Ramos (cell line): ENCODE measurements at regions not wholly inside any gene's neighbourhood (a gene's known extent, or its start where the extent isn't known, plus 50 kb on each side); places are given as distances from the start of the nearest gene placed in this dataset.
"Not testable (repeated sequence)": the region's sequence is repeated elsewhere in the genome, so short reads cannot be mapped to it uniquely, and the experiment has no call there.

ENCODE experiments used
- in situ Hi-C: fragments of 300-500 bp; cut with MboI; formaldehyde crosslinking; loops from one replicate; pipeline ENCODE4 v1.14.3; 2022; ENCODE audit warnings: low sequenced_read_pairs; ENCODE audit not compliant: unreplicated experiment

GRCh38 chrX:137646472-137646871, 80.5 kb downstream of the ZIC3 start:
- in situ Hi-C loops: no loop called here

GRCh38 chrX:137651647-137652046, 85.7 kb downstream of the ZIC3 start:
- in situ Hi-C loops: no loop called here

GRCh38 chrX:137652086-137652485, 86.2 kb downstream of the ZIC3 start:
- in situ Hi-C loops: no loop called here

GRCh38 chrX:137654481-137654880, 88.6 kb downstream of the ZIC3 start:
- in situ Hi-C loops: no loop called here

GRCh38 chrX:137667776-137668175, 101.8 kb downstream of the ZIC3 start:
- in situ Hi-C loops: no loop called here

GRCh38 chrX:137684591-137684990, 118.7 kb downstream of the ZIC3 start:
- in situ Hi-C loops: loop anchor here (25.0 kb wide), 1 partner anchor 97 kb away; no protein-coding TSS in a partner anchor

- in situ Hi-C loops: loop anchor here (25.0 kb wide), 1 partner anchor 108 kb away; no protein-coding TSS in a partner anchor
These were observed 129.5 kb downstream of the ZIC3 start for GRCh38 chrX:137695417-137695816.

GRCh38 chrX:137707348-137707747, 141.4 kb downstream of the ZIC3 start:
- in situ Hi-C loops: no loop called here

GRCh38 chrX:137742846-137743245, 176.9 kb downstream of the ZIC3 start:
- in situ Hi-C loops: no loop called here

GRCh38 chrX:137743414-137743813, 177.5 kb downstream of the ZIC3 start:
- in situ Hi-C loops: no loop called here

- in situ Hi-C loops: no loop called here
These were observed 180.4 kb downstream of the ZIC3 start for GRCh38 chrX:137746289-137746688.

- in situ Hi-C loops: no loop called here
These were observed 181.5 kb downstream of the ZIC3 start for GRCh38 chrX:137747244-137748043.

GRCh38 chrX:137748827-137749226, 182.9 kb downstream of the ZIC3 start:
- in situ Hi-C loops: no loop called here

- in situ Hi-C loops: no loop called here
These were observed 183.3 kb downstream of the ZIC3 start for GRCh38 chrX:137749246-137749645.

GRCh38 chrX:137771537-137771936, 205.6 kb downstream of the ZIC3 start:
- in situ Hi-C loops: no loop called here

- in situ Hi-C loops: no loop called here
These were observed 226.3 kb downstream of the ZIC3 start for GRCh38 chrX:137792214-137792613.

GRCh38 chrX:137797926-137798325, 232.0 kb downstream of the ZIC3 start:
- in situ Hi-C loops: not testable (repeated sequence)

GRCh38 chrX:137823257-137823656, 257.3 kb downstream of the ZIC3 start:
- in situ Hi-C loops: no loop called here

- in situ Hi-C loops: no loop called here
These were observed 281.4 kb downstream of the ZIC3 start for GRCh38 chrX:137847376-137847775.

GRCh38 chrX:137848266-137848905, 282.5 kb downstream of the ZIC3 start:
- in situ Hi-C loops: no loop called here

- in situ Hi-C loops: no loop called here
These were observed 286.6 kb downstream of the ZIC3 start for GRCh38 chrX:137852502-137852901.

- in situ Hi-C loops: no loop called here
These were observed 289.6 kb downstream of the ZIC3 start for GRCh38 chrX:137855490-137855889.
